ENCODE measurements at regions not wholly inside any gene's neighbourhood (a gene's known extent, or its start where the extent isn't known, plus 50 kb on each side); places are given as distances from the start of the nearest gene placed in this dataset.
"Not testable (repeated sequence)": the region's sequence is repeated elsewhere in the genome, so short reads cannot be mapped to it uniquely, and the experiment has no call there.

DNA sequence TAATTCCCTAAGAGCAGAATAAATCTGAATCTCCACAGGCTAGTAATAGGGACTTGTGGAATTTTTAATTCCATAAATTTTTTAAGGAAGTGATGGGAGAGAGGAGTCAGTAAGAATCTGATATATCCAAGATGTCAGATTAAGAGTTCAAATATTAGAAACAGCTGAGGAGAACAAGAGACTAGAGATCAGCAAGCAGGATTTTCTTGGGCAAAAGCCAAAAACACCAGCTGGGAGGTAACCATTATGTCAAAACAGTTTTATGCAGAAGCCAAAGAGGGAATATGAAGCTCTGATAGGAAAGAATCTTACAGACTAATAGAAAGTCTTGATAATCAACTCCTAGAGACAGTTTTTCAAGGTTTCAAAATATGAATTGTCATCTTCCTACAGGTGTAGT lies 72.2 kb upstream of the RBPJ start:
- Mint-ChIP-seq H3K9me3 (no peaks in the 10 kb centered on the region), H3K27me3 (ENCODE audit: low read depth) (no peaks in the 10 kb centered on the region), H3K36me3 (ENCODE audit: insufficient read depth) (no peaks in the 10 kb centered on the region), H3K4me3 (no peak overlapping the region), H3K4me1 (ENCODE audit: low read depth) (no peaks in the 10 kb centered on the region)
- DNase-seq (no peak), ATAC-seq (no peak)

DNA sequence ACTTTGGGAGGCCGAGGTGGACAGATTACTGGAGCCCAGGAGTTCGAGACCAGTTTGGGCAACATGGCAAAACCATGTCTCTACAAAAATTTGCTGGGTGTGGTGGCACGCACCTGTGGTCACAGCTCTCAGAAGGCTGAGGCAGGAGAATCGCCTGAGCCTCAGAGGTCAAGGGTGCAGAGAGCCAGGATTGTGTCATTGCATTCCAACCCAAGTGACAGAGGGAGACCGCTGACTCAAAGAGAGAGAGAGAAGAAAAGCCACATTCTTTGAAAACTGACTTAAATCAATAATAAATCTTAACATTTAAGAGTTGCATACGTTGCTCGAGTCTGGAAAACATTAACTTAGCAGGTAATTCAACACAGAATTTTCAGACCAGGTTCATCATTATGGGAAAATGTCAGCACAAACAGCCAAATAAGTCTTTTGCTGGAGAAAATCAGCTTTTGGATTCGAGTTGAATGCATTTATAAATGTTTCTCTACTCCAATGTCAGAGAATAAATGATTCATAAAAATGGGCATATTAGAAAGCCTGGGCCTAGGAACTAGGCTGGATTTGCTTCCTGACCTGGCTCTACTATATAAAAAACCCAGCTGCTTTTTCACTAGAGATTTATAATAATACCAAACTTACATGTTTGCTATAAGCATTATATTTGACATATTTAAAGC lies 68.3 kb upstream of the RBPJ start:
- H3K36me3 Mint-ChIP-seq (ENCODE audit: insufficient read depth) = no peaks in the 10 kb centered on the region
- no peaks in the 10 kb centered on the region for H3K27me3 Mint-ChIP-seq (ENCODE audit: low read depth)
- DNase-seq = no peak
- ATAC-seq = no peak
- H3K4me1 Mint-ChIP-seq (ENCODE audit: low read depth) = no peaks in the 10 kb centered on the region
- H3K4me3 Mint-ChIP-seq = no peak overlapping the region
- H3K9me3 Mint-ChIP-seq = no peaks in the 10 kb centered on the region

DNA sequence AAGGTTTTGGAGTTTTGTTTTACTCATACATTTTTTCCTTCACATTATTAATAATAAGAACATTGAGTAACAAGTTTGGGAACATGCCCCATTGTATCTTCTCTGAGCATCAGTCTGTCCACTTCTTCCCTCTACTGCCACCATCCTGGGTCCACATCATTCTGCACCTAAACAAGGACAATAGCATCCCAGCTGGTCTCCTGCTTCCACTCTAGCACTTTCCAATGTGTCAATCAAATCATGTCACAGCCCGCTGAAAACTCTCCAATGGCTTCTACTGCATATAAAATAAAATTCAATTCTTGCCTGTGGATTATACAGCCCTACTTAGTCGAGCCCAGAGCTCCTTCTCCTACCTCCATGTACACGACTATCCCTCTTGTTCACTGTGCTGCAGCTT lies 66.8 kb upstream of the RBPJ start:
- ATAC-seq = no peak
- Mint-ChIP-seq H3K4me3 (no peak overlapping the region), H3K4me1 (ENCODE audit: low read depth) (no peaks in the 10 kb centered on the region), H3K9me3 (no peaks in the 10 kb centered on the region), H3K27me3 (ENCODE audit: low read depth) (no peaks in the 10 kb centered on the region), H3K36me3 (ENCODE audit: insufficient read depth) (no peaks in the 10 kb centered on the region)
- DNase-seq = no peak

DNA sequence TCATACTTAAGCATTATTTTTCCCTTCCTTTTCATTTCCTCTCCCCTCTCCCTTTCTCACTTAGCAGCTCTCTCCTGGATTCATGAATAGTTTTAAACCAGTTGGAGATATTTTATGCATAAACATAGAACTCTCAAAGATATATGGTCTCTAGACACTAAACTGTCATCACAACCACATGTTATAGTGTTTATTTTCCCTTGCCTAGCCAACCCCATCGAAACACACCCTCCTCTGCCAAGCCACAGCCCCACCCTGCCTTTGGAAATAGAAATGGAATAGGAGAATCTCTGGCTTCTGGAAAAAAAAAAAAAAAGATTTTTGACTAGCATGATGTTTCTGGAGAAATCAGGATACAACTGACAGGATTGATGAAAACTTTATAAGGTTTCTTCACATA lies 64.8 kb upstream of the RBPJ start:
- no peak for DNase-seq
- H3K36me3 Mint-ChIP-seq (ENCODE audit: insufficient read depth) = no peaks in the 10 kb centered on the region
- no peaks in the 10 kb centered on the region for H3K9me3 Mint-ChIP-seq
- H3K4me1 Mint-ChIP-seq (ENCODE audit: low read depth) = no peaks in the 10 kb centered on the region
- H3K27me3 Mint-ChIP-seq (ENCODE audit: low read depth) = no peaks in the 10 kb centered on the region
- H3K4me3 Mint-ChIP-seq = no peak overlapping the region
- ATAC-seq = no peak

DNA sequence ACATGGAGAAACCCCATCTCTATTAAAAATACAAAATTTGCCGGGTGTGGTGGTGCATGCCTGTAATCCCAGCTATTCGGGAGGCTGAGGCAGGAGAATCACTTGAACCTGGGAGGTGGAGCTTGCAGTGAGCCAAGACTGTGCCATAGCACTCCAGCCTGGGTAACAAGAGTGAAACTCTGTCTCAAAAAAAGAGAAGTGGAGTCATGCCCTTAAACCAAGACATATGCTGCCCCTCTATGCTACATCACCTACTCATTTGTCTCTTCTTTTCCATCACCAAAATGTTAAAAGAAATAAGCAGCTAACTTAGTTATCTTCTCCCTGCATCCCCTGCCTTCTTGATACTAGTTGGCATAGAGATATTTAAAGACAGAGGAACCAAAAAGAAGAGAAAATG lies 63.4 kb upstream of the RBPJ start:
- H3K9me3 Mint-ChIP-seq; ATAC-seq; H3K4me1 Mint-ChIP-seq (ENCODE audit: low read depth); H3K36me3 Mint-ChIP-seq (ENCODE audit: insufficient read depth); H3K4me3 Mint-ChIP-seq; DNase-seq; H3K27me3 Mint-ChIP-seq (ENCODE audit: low read depth): not testable (repeated sequence)

DNA sequence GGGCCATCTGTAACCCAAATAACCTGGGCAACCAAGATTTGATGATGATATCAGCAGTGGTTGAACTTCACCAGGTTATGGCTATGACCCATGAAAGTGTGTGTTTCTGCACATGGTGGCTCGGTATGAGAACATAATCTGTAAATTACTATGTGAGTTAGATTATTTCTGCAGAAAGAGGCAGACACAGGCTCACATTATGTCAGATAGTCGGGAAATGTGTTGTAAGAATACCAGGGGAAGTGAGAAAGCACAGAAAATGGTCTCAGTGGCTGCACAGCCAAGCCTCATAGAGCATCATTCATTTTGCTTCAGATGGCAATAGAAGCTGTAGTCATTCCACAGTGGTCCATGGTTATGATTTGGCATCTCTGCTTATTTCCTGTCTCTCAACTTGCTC lies 63.0 kb upstream of the RBPJ start:
- H3K4me3 Mint-ChIP-seq = no peak overlapping the region
- DNase-seq (no peak), ATAC-seq (no peak)
- H3K4me1 Mint-ChIP-seq (ENCODE audit: low read depth) = no peaks in the 10 kb centered on the region
- H3K9me3 Mint-ChIP-seq = no peaks in the 10 kb centered on the region
- H3K36me3 Mint-ChIP-seq (ENCODE audit: insufficient read depth) = no peaks in the 10 kb centered on the region
- H3K27me3 Mint-ChIP-seq (ENCODE audit: low read depth) = no peaks in the 10 kb centered on the region

DNA sequence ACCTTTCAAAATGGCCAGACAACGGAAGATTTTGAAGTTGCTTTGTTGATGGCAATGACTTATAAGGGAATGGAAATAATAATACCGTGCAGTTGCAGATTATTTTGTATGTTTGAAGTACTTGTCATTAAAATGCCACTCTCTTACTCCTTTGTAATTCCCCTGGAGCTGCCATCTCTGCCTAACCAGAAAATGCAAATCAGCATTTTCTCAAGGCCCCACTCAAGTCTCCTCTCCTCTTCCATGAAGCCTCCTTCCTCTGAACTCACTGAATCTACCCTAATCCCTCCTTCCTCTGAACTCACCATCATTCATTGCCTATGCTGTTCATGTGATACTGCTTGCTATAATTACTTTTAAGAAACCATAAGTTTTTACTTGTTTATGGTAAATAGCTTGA lies 60.2 kb upstream of the RBPJ start:
- H3K9me3 Mint-ChIP-seq = no peaks in the 10 kb centered on the region

DNA sequence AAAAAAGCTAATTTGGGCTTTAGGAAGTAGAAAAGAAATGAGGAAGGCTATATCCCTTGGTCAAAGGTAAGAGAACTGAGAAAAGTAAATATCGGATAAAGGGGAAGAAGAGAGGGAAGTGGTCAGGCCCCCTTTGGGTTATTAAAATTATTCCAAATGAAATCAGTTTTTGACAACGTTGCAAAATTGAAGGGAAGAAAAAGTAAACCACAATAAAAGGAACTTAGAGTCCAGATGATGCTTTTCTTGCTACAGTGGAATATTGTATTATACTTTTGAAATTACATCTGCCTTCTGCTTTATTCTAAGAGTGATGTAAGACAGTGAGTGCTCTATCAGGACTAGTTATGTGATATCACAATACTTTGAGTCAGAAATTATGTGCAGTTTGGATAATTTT lies 59.4 kb upstream of the RBPJ start:
- no peaks in the 10 kb centered on the region for H3K36me3 Mint-ChIP-seq (ENCODE audit: insufficient read depth)
- no peaks in the 10 kb centered on the region for H3K9me3 Mint-ChIP-seq
- no peak overlapping the region for H3K4me3 Mint-ChIP-seq
- DNase-seq = no peak
- no peaks in the 10 kb centered on the region for H3K27me3 Mint-ChIP-seq (ENCODE audit: low read depth)
- ATAC-seq = no peak
- no peaks in the 10 kb centered on the region for H3K4me1 Mint-ChIP-seq (ENCODE audit: low read depth)

More for the DNA sequence above, 60.2 kb upstream of the RBPJ start:
- H3K4me3 Mint-ChIP-seq = no peak overlapping the region
- no peaks in the 10 kb centered on the region for H3K27me3 Mint-ChIP-seq (ENCODE audit: low read depth)
- DNase-seq (no peak), ATAC-seq (no peak)
- no peaks in the 10 kb centered on the region for H3K4me1 Mint-ChIP-seq (ENCODE audit: low read depth)
- no peaks in the 10 kb centered on the region for H3K36me3 Mint-ChIP-seq (ENCODE audit: insufficient read depth)

DNA sequence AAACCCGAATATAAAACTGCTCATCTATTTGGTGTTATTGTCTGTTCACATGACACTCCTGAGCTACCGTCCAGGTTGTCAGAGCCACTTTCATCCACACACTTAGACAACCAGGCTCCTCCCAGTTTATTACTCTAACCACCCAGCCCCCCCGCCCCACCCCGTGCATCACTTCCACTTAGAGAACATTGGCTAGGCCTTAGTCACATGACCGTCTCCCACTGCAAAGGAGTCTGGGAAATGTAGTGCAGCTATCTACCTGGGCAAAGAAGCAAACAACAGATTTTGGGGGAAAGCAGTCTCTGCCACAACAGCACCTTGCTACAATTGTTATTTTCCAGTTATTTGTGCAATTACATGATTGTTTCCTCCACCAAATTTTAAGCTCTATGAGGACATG lies 57.6 kb upstream of the RBPJ start:
- Mint-ChIP-seq H3K4me1 (ENCODE audit: low read depth) (no peaks in the 10 kb centered on the region), H3K4me3 (no peak overlapping the region), H3K36me3 (ENCODE audit: insufficient read depth) (no peaks in the 10 kb centered on the region), H3K9me3 (no peaks in the 10 kb centered on the region), H3K27me3 (ENCODE audit: low read depth) (no peaks in the 10 kb centered on the region)
- DNase-seq = no peak
- ATAC-seq = peak in 1 of 2 donors; percentile 67

DNA sequence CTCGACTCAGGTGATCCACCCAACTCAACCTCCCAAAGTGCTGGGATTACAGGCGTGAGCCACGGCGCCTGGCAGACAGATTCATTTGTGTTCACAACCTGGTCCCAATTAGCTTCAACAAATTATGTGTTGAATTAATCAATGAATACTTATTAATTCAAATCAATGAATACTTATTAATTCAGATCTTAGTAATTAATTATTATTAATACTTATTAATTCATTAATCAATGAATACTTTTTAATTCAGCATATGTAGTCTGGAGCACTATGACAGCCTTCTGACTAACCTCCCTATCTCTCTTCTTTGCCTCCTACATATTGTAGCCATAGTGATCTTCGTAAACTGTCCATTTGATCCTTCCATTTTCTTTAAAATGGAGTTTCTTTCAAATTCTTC lies 56.7 kb upstream of the RBPJ start:
- no peaks in the 10 kb centered on the region for H3K4me1 Mint-ChIP-seq (ENCODE audit: low read depth)
- H3K27me3 Mint-ChIP-seq (ENCODE audit: low read depth) = no peaks in the 10 kb centered on the region
- H3K9me3 Mint-ChIP-seq = no peaks in the 10 kb centered on the region
- no peak overlapping the region for H3K4me3 Mint-ChIP-seq
- H3K36me3 Mint-ChIP-seq (ENCODE audit: insufficient read depth) = no peaks in the 10 kb centered on the region
- no peak for DNase-seq
- ATAC-seq = no peak

DNA sequence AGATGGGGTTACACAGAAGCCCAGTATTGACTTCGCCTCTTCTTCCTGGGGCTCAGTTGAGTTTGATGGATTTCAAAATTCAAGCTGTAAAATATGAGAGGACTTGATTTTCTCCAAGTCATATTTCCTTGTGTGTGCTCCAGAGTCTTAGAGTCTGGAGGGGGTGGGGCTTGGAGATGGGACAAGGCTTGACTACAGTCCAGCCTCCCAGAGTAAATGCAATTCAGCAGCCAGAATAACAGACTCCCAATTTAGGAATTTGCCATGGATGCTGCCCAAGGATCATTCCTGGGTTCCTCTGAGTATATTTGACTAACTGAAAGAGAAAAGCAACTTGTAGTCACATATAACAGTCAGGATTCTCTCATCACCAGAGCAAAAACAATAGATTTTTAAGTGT lies 53.7 kb upstream of the RBPJ start:
- DNase-seq = no peak
- Mint-ChIP-seq H3K36me3 (ENCODE audit: insufficient read depth) (no peaks in the 10 kb centered on the region), H3K4me1 (ENCODE audit: low read depth) (no peaks in the 10 kb centered on the region), H3K9me3 (no peaks in the 10 kb centered on the region), H3K4me3 (no peak overlapping the region), H3K27me3 (ENCODE audit: low read depth) (peaks cover 6% of the 10 kb centered on the region)
- ATAC-seq = no peak

DNA sequence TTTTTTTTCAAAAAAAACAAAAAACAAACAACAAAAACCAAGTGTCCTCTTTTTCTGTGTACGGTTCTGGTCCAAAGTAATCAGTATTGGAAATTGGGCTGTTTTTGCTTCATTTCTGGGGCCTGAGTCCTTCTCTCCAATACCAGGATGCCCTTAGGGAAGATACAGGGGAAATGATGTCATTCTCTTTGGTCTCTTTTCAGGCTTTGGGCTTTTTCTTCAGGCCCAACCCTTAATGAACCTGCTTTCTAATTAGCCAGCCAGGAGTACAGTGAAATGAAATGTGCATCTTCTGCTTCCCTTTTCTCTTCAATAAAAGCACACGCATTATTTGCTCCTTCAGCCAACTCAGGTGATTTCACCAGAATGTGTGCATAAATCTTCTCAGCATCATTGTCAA lies 52.6 kb upstream of the RBPJ start:
- no peak for ATAC-seq
- H3K36me3 Mint-ChIP-seq (ENCODE audit: insufficient read depth) = no peaks in the 10 kb centered on the region

DNA sequence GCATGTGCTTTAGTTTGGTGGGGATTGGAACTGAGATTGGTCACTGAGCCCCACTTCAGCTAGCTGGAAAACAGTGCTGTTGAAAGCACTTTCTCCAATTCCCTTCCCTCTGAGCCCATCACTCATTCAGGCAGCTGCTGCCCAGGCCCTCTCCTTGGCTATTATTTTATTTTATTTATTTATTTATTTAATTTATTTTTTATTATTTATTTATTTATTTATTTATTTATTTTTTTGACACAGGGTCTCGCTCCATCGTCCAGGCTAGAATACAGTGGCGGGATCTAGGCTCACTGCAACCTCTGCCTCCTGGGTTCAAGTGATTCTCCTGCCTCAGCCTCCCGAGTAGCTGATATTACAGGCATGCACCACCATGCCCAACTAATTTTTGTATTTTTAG lies 51.8 kb upstream of the RBPJ start:
- ATAC-seq (no peak), DNase-seq (no peak)
- no peaks in the 10 kb centered on the region for H3K36me3 Mint-ChIP-seq (ENCODE audit: insufficient read depth)
- H3K9me3 Mint-ChIP-seq = no peaks in the 10 kb centered on the region
- H3K4me1 Mint-ChIP-seq (ENCODE audit: low read depth) = peaks cover 14% of the 10 kb centered on the region
- H3K27me3 Mint-ChIP-seq (ENCODE audit: low read depth) = peaks cover 6% of the 10 kb centered on the region
- H3K4me3 Mint-ChIP-seq = no peak overlapping the region

More for the DNA sequence above, 52.6 kb upstream of the RBPJ start:
- Mint-ChIP-seq H3K9me3 (no peaks in the 10 kb centered on the region), H3K4me3 (no peak overlapping the region), H3K27me3 (ENCODE audit: low read depth) (peaks cover 6% of the 10 kb centered on the region), H3K4me1 (ENCODE audit: low read depth) (peaks cover 8% of the 10 kb centered on the region)
- DNase-seq = no peak
